COLO829 (cell line): ENCODE measurements at regions not wholly inside any gene's neighbourhood (a gene's known extent, or its start where the extent isn't known, plus 50 kb on each side); places are given as distances from the start of the nearest gene placed in this dataset.
A peak's percentile ranks its signal among the peaks of the same experiment; 100 is the strongest.

Experiments
- DNase-seq: peaks from one replicate; pipeline ENCODE4 v3.0.0; 2012; ENCODE audit warnings: low spot score

GRCh38 chr2:173821451-173821850, 143.7 kb downstream of the SP3 start:
- no peak for DNase-seq

- DNase-seq, result no peak
Observed at GRCh38 chr2:173822889-173823542, 142.2 kb downstream of the SP3 start.

GRCh38 chr2:173823543-173823939, 141.6 kb downstream of the SP3 start:
- no peak for DNase-seq

GRCh38 chr2:173828189-173829142, 136.7 kb downstream of the SP3 start:
- no peak for DNase-seq

- DNase-seq, result no peak
Observed at GRCh38 chr2:173829727-173830126, 135.4 kb downstream of the SP3 start.

DNA sequence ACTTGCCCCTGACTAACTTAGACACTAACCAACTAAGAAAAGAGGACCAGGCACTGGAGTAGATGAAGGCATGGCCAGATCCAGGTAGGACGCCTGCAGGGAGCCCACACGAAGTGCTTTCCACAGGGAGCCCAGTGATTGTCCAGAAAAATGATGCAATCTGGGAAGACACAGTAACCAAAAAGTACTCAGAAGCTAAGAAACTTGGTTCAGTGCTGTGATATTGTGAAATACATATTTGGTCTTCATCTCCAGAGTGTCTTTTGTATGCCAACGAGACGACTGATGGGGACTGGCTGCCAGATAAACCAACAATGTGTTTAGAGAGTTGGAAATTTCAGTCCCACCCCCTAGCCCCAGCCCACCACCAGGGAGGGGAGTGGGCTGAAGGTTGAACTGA, 135.0 kb downstream of the SP3 start:
- DNase-seq, result no peak

DNA sequence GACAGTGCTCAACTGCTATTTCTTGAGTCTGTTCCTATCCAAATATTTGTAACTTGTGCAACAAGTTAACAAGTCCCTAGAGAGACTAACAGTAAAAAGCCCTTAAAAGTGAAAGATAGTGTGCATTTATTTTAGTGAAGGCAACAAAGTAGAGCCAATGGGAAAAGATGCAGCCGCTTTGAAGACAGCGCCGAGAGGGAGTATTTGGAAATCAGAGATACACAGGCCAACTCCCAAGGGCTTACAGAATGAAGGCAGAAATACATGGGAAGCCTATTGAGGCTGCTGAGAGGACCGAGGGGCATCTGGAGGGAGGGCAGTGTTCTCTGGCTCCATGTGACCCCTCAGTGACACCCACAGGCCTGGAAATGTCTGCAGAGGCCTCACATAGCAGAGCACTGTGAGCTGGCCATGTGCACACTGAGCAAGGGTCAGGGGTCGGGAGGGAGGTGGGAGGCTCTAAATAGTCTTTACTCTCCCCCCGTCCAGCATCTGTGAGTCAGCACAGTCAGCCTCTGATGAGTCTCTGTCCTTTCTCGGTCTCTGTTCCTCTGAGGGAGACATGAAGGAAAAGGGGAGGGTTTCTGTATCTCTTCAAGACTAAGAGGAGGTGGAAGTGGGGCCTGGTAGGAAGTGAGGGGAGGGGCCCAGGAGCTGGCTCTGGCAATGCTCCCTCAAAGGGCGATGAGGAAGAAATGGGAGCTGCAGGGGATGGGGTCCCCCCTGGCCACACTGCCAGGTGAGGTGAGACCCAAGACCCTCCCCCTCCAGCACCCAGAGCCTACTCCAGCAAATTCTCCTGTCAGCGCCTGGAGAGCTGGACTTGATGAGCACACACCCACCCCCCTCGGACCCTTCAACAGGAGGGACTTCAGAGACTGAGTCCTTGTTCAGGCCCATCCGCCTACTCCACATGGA, 133.6 kb downstream of the SP3 start:
- DNase-seq, result peak; percentile 30

DNA sequence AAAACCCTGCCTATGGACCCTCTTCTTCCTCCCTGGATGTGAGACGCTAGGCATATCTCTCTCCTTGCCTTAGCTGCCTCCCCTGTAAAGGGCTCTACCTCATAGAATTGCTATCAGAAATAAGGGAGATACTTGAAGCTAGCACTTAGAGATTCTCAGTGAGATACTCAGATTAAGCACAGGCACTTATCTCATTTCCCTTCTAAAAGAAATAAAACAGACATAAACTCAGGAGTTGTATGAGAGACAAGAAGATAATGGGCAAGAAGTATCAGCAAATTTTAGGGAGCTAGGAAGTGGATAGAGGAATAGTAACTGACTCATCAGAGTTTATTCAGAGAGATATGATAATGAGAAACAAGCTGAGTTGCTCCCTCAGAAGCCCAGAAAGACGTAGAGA, 131.0 kb downstream of the SP3 start:
- DNase-seq, result no peak

- DNase-seq, result no peak
Observed at GRCh38 chr2:173835726-173836125, 129.4 kb downstream of the SP3 start.

- DNase-seq, result no peak
Observed at GRCh38 chr2:173841110-173841509, 124.1 kb downstream of the SP3 start.

DNA sequence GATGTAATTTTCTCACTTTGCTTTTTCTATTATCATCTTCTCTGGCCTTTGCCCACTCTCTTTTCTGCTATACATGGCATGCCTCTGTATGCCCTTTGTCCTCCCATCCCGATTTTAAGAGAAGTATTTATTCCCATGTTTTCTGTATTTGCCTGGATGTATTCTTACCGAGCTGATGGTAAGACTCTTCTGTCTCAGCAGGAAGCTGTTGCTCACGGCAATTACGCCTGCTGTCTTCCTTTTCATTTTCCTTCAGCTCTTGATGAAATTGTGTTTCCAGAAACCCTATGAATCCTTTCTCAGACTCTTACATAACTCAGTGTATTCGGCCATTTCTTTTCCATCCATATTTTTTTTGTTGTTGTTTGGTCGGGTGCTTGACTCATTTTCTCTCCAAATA, 121.6 kb downstream of the SP3 start:
- DNase-seq, result no peak

DNA sequence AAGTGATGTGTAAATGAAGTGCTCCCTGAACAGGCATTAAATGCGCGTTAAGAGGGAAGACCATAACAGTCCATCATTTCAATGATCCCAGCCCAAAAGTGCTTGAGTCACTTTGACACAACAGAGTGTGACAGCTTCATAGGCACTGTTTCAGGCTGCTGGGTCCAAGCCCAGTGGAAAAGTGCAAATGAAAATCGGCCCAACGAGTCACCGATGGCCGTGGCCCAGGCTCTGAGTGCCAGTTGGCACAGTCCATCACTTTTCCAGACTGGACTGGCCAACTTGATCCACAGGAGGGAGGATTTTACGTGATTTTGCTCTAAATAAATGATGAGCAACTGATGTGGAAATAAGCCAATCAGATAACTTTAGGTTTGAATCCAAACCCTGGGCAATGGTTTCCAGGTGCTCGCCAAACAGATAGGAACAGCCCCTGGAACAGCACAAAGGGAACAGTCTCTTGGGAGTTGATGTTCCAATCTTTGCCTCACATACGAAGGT, 114.0 kb downstream of the SP3 start:
- no peak for DNase-seq

DNA sequence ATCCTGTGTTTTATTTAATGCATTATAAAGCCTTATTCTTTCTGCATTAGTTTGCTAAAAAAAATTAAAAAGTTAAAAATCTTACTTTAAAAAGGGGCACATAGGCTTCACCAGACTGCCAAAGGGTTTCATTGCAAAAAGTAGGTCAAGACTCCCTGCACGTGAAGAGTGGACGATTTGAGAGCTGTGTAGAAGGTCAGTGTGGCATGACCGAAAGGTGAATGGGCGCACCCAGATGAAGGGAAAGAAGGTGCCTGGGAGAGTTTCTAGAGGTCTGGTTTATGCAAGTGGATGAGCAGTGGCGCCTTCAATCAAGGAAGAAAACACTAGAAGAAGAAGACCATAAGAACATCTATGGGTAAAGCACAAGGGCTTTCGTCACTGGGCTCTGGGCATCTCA, 111.0 kb downstream of the SP3 start:
- no peak for DNase-seq

DNA sequence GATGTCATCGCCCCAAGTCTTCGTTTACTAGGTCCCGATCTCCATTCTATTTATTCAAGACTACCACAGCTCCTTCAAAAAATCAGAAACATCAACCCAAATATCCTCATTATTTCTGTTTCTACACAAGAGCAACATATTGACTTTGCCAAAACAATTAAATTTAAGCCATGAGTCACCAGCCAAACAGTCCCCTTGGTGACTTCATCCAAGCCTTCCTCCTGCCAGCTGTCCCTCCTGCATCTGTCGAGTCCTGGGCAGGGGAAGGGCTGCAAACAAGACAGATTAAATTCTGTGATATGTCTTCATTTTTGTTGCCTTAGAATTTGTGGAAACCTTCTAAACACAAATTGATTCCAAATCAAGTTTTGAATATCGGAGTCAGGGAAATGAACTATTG, 110.3 kb downstream of the SP3 start:
- no peak for DNase-seq

DNA sequence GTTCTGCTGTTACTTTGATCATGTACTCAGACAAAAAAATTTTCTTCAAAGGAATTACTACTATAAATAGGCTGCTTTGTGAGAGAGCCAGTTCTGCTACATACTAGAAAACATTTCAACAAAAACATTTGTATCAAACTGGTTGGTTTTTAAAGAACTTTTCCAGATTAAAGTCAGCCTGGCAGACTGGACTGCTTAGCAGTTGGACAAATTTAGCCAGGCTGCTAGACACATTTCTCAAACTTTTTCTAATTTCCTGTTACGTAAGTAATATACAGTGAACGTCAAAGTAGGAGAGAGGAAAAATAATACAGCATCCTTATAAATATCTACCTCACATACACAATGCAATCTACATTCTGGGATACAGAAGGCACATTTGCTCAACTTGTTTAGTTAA, 109.5 kb downstream of the SP3 start:
- no peak for DNase-seq
